Left lung (tissue), 4 donors: ENCODE measurements at regions not wholly inside any gene's neighbourhood (a gene's known extent, or its start where the extent isn't known, plus 50 kb on each side); places are given as distances from the start of the nearest gene placed in this dataset.

Source experiments
- ATAC-seq: fragments of 200-7000 bp; cut with Tn5 transposase; one replicate; pipeline ENCODE4 v1.9.1; 2020; ENCODE audit warnings: moderate library complexity
- DNase-seq, 4 donors: peaks; one replicate each; pipeline ENCODE4 v3.0.0-alpha.2; 2013 to 2020
- H3K27ac ChIP-seq, 2 donors: fragments of 200-600 bp; sonication (generic) in 1 of 2; one replicate each; pipeline versions ENCODE4 v1.5.0 to v1.8.0; 2020 to 2021
- H3K27me3 ChIP-seq, 2 donors: fragments of 200-600 bp; sonication (generic) in 1 of 2; one replicate each; pipeline versions ENCODE4 v1.5.0 to v1.8.0; 2020 to 2021
- H3K36me3 ChIP-seq, 2 donors: fragments of 200-600 bp; sonication (generic) in 1 of 2; one replicate each; pipeline versions ENCODE4 v1.5.0 to v1.8.0; 2020 to 2021
- H3K4me1 ChIP-seq, 2 donors: fragments of 200-600 bp; one replicate each; pipeline ENCODE4 v1.8.0; 2021
- H3K4me3 ChIP-seq, 2 donors: fragments of 200-600 bp; sonication (generic) in 1 of 2; one replicate each; pipeline versions ENCODE4 v1.5.0 to v1.8.0; 2020 to 2021; ENCODE audit warnings: mild to moderate bottlenecking in 1 of 2
- H3K9me3 ChIP-seq, 2 donors: fragments of 200-600 bp; sonication (generic) in 1 of 2; one replicate each; pipeline versions ENCODE4 v1.5.0 to v1.8.0; 2020 to 2021
- CTCF ChIP-seq, 2 donors: fragments of 200-600 bp; sonication (generic) in 1 of 2; IDR thresholded peaks; one replicate each; pipeline versions ENCODE4 v1.5.0 to v1.8.0; 2021; ENCODE audit warnings: antibody characterized with exemption in 2 of 2
- intact Hi-C, 2 donors: fragments of 100-400 bp; cut with DNase I; formaldehyde crosslinking; loops; one replicate each; pipeline versions ENCODE4 v1.11.2 to v1.14.2; 2022
- donor health status: DM: no; HTN: yes; CAD: no.
- donor health status: DM: no; HTN: no; CAD: no.

GRCh38 chr11:91703042-91703441 is 521.6 kb upstream of the FAT3 start:
- DNase-seq, result no peak
- TF ChIP-seq CTCF (IDR thresholded peaks at IDR 0.05), result no peak
- no peak overlapping the region for H3K4me3 ChIP-seq
- H3K27me3 ChIP-seq, result no peaks in the 10 kb centered on the region
- no peak overlapping the region for H3K27ac ChIP-seq
- H3K36me3 ChIP-seq, result no peaks in the 10 kb centered on the region
- intact Hi-C loops, result no loop called here
- H3K4me1 ChIP-seq, result no peaks in the 10 kb centered on the region
- no peak for ATAC-seq
- H3K9me3 ChIP-seq, result no peaks in the 10 kb centered on the region

- H3K36me3 ChIP-seq, result no peaks in the 10 kb centered on the region
- no peaks in the 10 kb centered on the region for H3K9me3 ChIP-seq
- no peak overlapping the region for H3K4me3 ChIP-seq
- no peaks in the 10 kb centered on the region for H3K4me1 ChIP-seq
- H3K27me3 ChIP-seq, result no peaks in the 10 kb centered on the region
- DNase-seq, result no peak
- no peak for ATAC-seq
- intact Hi-C loops, result no loop called here
- no peak for TF ChIP-seq CTCF (IDR thresholded peaks at IDR 0.05)
- no peak overlapping the region for H3K27ac ChIP-seq
These were observed 523.8 kb upstream of the FAT3 start for GRCh38 chr11:91700854-91701253.

- H3K27ac ChIP-seq, result no peak overlapping the region
- H3K9me3 ChIP-seq, result no peaks in the 10 kb centered on the region
- intact Hi-C loops, result no loop called here
- no peak overlapping the region for H3K4me3 ChIP-seq
- H3K4me1 ChIP-seq, result no peaks in the 10 kb centered on the region
- no peaks in the 10 kb centered on the region for H3K36me3 ChIP-seq
- no peaks in the 10 kb centered on the region for H3K27me3 ChIP-seq
- ATAC-seq (peak; percentile 32), DNase-seq (no peak)
- no peak for TF ChIP-seq CTCF (IDR thresholded peaks at IDR 0.05)
These were observed 525.8 kb upstream of the FAT3 start for GRCh38 chr11:91698845-91699244.

GRCh38 chr11:91694331-91694730 is 530.3 kb upstream of the FAT3 start:
- Histone ChIP-seq H3K4me1 (no peaks in the 10 kb centered on the region), H3K36me3 (no peaks in the 10 kb centered on the region), H3K4me3 (no peak overlapping the region), H3K9me3 (no peaks in the 10 kb centered on the region), H3K27ac (no peak overlapping the region), H3K27me3 (no peaks in the 10 kb centered on the region)
- DNase-seq (no peak), ATAC-seq (no peak)
- TF ChIP-seq CTCF (IDR thresholded peaks at IDR 0.05), result no peak
- intact Hi-C loops, result no loop called here

GRCh38 chr11:91691872-91692271 is 532.7 kb upstream of the FAT3 start:
- no peak for ATAC-seq
- no peak overlapping the region for H3K27ac ChIP-seq
- no peak overlapping the region for H3K4me3 ChIP-seq
- H3K27me3 ChIP-seq, result no peaks in the 10 kb centered on the region
- no peak for TF ChIP-seq CTCF (IDR thresholded peaks at IDR 0.05)
- no peaks in the 10 kb centered on the region for H3K36me3 ChIP-seq
- no peak for DNase-seq
- H3K9me3 ChIP-seq, result no peaks in the 10 kb centered on the region
- H3K4me1 ChIP-seq, result no peaks in the 10 kb centered on the region
- intact Hi-C loops, result no loop called here
